Muscle layer of colon (tissue), 2 donors: ENCODE measurements at regions not wholly inside any gene's neighbourhood (a gene's known extent, or its start where the extent isn't known, plus 50 kb on each side); places are given as distances from the start of the nearest gene placed in this dataset.

ENCODE experiments used
- H3K27ac ChIP-seq: one replicate; pipeline ENCODE4 v1.7.0; 2013; ENCODE audit warnings: low read depth, mild to moderate bottlenecking, low read length, moderate library complexity
- H3K27me3 ChIP-seq, 2 donors: one replicate each; pipeline ENCODE4 v1.7.0; 2013; ENCODE audit warnings: low read length in 2 of 2, mild to moderate bottlenecking in 2 of 2; ENCODE audit not compliant: insufficient read depth in 2 of 2, control insufficient read depth in 1 of 2
- H3K36me3 ChIP-seq: one replicate; pipeline ENCODE4 v1.7.0; 2013; ENCODE audit warnings: mild to moderate bottlenecking, low read length; ENCODE audit not compliant: insufficient read depth
- H3K4me1 ChIP-seq: one replicate; pipeline ENCODE4 v1.7.0; 2013; ENCODE audit warnings: mild to moderate bottlenecking, low read length; ENCODE audit not compliant: insufficient read depth
- H3K4me3 ChIP-seq, 2 donors: one replicate each; pipeline ENCODE4 v1.7.0; 2013; ENCODE audit warnings: low read length in 2 of 2, low read depth in 1 of 2, mild to moderate bottlenecking in 1 of 2, moderate library complexity in 1 of 2
- H3K9ac ChIP-seq: one replicate; pipeline ENCODE4 v1.7.0; 2013; ENCODE audit warnings: low read length
- H3K9me3 ChIP-seq: one replicate; pipeline ENCODE4 v1.7.0; 2013; ENCODE audit warnings: mild to moderate bottlenecking, low read length
- donor health status: abdominal sarcoma.
- donor health status: Adenocarcinoma of cecum.

- no peaks in the 10 kb centered on the region for H3K9me3 ChIP-seq
- H3K27ac ChIP-seq = no peak overlapping the region
- H3K4me1 ChIP-seq = peaks cover 8% of the 10 kb centered on the region
- H3K4me3 ChIP-seq = no peak overlapping the region
- no peak overlapping the region for H3K9ac ChIP-seq
- no peaks in the 10 kb centered on the region for H3K27me3 ChIP-seq
- no peaks in the 10 kb centered on the region for H3K36me3 ChIP-seq
Measured at GRCh38 chr5:171581781-171582180, 162.3 kb downstream of the FGF18 start.

GRCh38 chr5:171582849-171583248 is 163.4 kb downstream of the FGF18 start:
- Histone ChIP-seq H3K27me3 (no peaks in the 10 kb centered on the region), H3K4me3 (no peak overlapping the region), H3K27ac (no peak overlapping the region), H3K9ac (no peak overlapping the region), H3K4me1 (peaks cover 8% of the 10 kb centered on the region), H3K36me3 (no peaks in the 10 kb centered on the region), H3K9me3 (no peaks in the 10 kb centered on the region)

GRCh38 chr5:171585981-171586380 is 166.5 kb downstream of the FGF18 start:
- no peaks in the 10 kb centered on the region for H3K27me3 ChIP-seq
- H3K4me1 ChIP-seq = peaks cover under 1% of the 10 kb centered on the region
- no peak overlapping the region for H3K4me3 ChIP-seq

GRCh38 chr5:171586436-171586835 is 167.0 kb downstream of the FGF18 start:
- no peaks in the 10 kb centered on the region for H3K4me1 ChIP-seq
- H3K27ac ChIP-seq = no peak overlapping the region
- no peaks in the 10 kb centered on the region for H3K9me3 ChIP-seq
- H3K4me3 ChIP-seq = no peak overlapping the region
- H3K27me3 ChIP-seq = no peaks in the 10 kb centered on the region
- no peaks in the 10 kb centered on the region for H3K36me3 ChIP-seq
- no peak overlapping the region for H3K9ac ChIP-seq

More at GRCh38 chr5:171585981-171586380, 166.5 kb downstream of the FGF18 start:
- Histone ChIP-seq H3K27ac (no peak overlapping the region), H3K9me3 (no peaks in the 10 kb centered on the region), H3K9ac (no peak overlapping the region), H3K36me3 (no peaks in the 10 kb centered on the region)

GRCh38 chr5:171588046-171588445 is 168.6 kb downstream of the FGF18 start:
- Histone ChIP-seq H3K27me3 (no peaks in the 10 kb centered on the region), H3K27ac (no peak overlapping the region), H3K9me3 (no peaks in the 10 kb centered on the region)

GRCh38 chr5:171588790-171589189 is 169.3 kb downstream of the FGF18 start:
- no peaks in the 10 kb centered on the region for H3K36me3 ChIP-seq
- no peaks in the 10 kb centered on the region for H3K27me3 ChIP-seq
- no peak overlapping the region for H3K9ac ChIP-seq
- H3K4me1 ChIP-seq = no peaks in the 10 kb centered on the region
- no peak overlapping the region for H3K4me3 ChIP-seq
- no peaks in the 10 kb centered on the region for H3K9me3 ChIP-seq
- no peak overlapping the region for H3K27ac ChIP-seq

More at GRCh38 chr5:171588046-171588445, 168.6 kb downstream of the FGF18 start:
- Histone ChIP-seq H3K4me1 (no peaks in the 10 kb centered on the region), H3K36me3 (no peaks in the 10 kb centered on the region), H3K4me3 (no peak overlapping the region), H3K9ac (no peak overlapping the region)

- Histone ChIP-seq H3K27me3 (no peaks in the 10 kb centered on the region), H3K36me3 (no peaks in the 10 kb centered on the region), H3K27ac (no peak overlapping the region), H3K4me1 (no peaks in the 10 kb centered on the region), H3K4me3 (no peak overlapping the region), H3K9me3 (no peaks in the 10 kb centered on the region), H3K9ac (no peak overlapping the region)
Measured at GRCh38 chr5:171589461-171589860, 170.0 kb downstream of the FGF18 start.

- Histone ChIP-seq H3K27ac (no peak overlapping the region), H3K9ac (no peak overlapping the region), H3K4me1 (no peaks in the 10 kb centered on the region), H3K9me3 (no peaks in the 10 kb centered on the region), H3K4me3 (no peak overlapping the region), H3K36me3 (no peaks in the 10 kb centered on the region), H3K27me3 (no peaks in the 10 kb centered on the region)
Measured at GRCh38 chr5:171592076-171592475, 172.6 kb downstream of the FGF18 start.

GRCh38 chr5:171592736-171593135 is 173.3 kb downstream of the FGF18 start:
- Histone ChIP-seq H3K27ac (no peak overlapping the region), H3K27me3 (no peaks in the 10 kb centered on the region), H3K9me3 (no peaks in the 10 kb centered on the region), H3K4me1 (no peaks in the 10 kb centered on the region), H3K9ac (no peak overlapping the region), H3K36me3 (no peaks in the 10 kb centered on the region), H3K4me3 (no peak overlapping the region)

- no peaks in the 10 kb centered on the region for H3K4me1 ChIP-seq
- no peak overlapping the region for H3K27ac ChIP-seq
- H3K9me3 ChIP-seq = no peaks in the 10 kb centered on the region
- H3K36me3 ChIP-seq = no peaks in the 10 kb centered on the region
- no peaks in the 10 kb centered on the region for H3K27me3 ChIP-seq
- H3K9ac ChIP-seq = no peak overlapping the region
- no peak overlapping the region for H3K4me3 ChIP-seq
Measured at GRCh38 chr5:171593401-171593800, 174.0 kb downstream of the FGF18 start.

- no peaks in the 10 kb centered on the region for H3K27me3 ChIP-seq
- H3K9ac ChIP-seq = no peak overlapping the region
- no peaks in the 10 kb centered on the region for H3K4me1 ChIP-seq
- no peaks in the 10 kb centered on the region for H3K36me3 ChIP-seq
- no peak overlapping the region for H3K27ac ChIP-seq
- no peak overlapping the region for H3K4me3 ChIP-seq
- H3K9me3 ChIP-seq = no peaks in the 10 kb centered on the region
Measured at GRCh38 chr5:171593976-171594375, 174.5 kb downstream of the FGF18 start.

- Histone ChIP-seq H3K4me3 (no peak overlapping the region), H3K27ac (no peak overlapping the region), H3K9me3 (no peaks in the 10 kb centered on the region), H3K9ac (no peak overlapping the region), H3K36me3 (no peaks in the 10 kb centered on the region), H3K4me1 (no peaks in the 10 kb centered on the region), H3K27me3 (no peaks in the 10 kb centered on the region)
Measured at GRCh38 chr5:171595401-171595800, 176.0 kb downstream of the FGF18 start.
